GM23248 (cell line): ENCODE measurements at regions not wholly inside any gene's neighbourhood (a gene's known extent, or its start where the extent isn't known, plus 50 kb on each side); places are given as distances from the start of the nearest gene placed in this dataset.

Experiments
- EZH2 ChIP-seq: fragments of 200-600 bp; sonication (generic); IDR thresholded peaks from 2 replicates; pipeline ENCODE4 v1.6.1; 2018; ENCODE audit warnings: antibody characterized with exemption, mild to moderate bottlenecking; ENCODE audit not compliant: insufficient read depth, poor library complexity, severe bottlenecking
- EZH2phosphoT487 ChIP-seq: fragments of 200-600 bp; sonication (generic); IDR thresholded peaks from 2 replicates; pipeline ENCODE4 v1.6.1; 2018; ENCODE audit warnings: antibody characterized with exemption, moderate library complexity, mild to moderate bottlenecking, low read depth; ENCODE audit not compliant: insufficient read depth

- TF ChIP-seq EZH2, result no peak
- no peak for TF ChIP-seq EZH2phosphoT487
These were observed 155.4 kb downstream of the DIO2 start for GRCh38 chr14:80055667-80056496.
